GM12872 (cell line): ENCODE measurements at regions not wholly inside any gene's neighbourhood (a gene's known extent, or its start where the extent isn't known, plus 50 kb on each side); places are given as distances from the start of the nearest gene placed in this dataset.

Experiments
- CTCF ChIP-seq: IDR thresholded peaks from 3 replicates; pipeline ENCODE4 v1.5.1; 2011; ENCODE audit warnings: low read depth, mild to moderate bottlenecking, low read length, moderate library complexity; ENCODE audit not compliant: insufficient read depth

- TF ChIP-seq CTCF = no peak
Observed at GRCh38 chr7:16299853-16300252, 121.5 kb downstream of the CRPPA start.

GRCh38 chr7:16298221-16298620 lies 123.1 kb downstream of the CRPPA start:
- no peak for TF ChIP-seq CTCF

- no peak for TF ChIP-seq CTCF
Observed at GRCh38 chr7:16295558-16295957, 125.8 kb downstream of the CRPPA start.

- TF ChIP-seq CTCF = no peak
Observed at GRCh38 chr7:16293669-16294425, 127.5 kb downstream of the CRPPA start.

GRCh38 chr7:16284581-16284980 lies 136.8 kb downstream of the CRPPA start:
- no peak for TF ChIP-seq CTCF

GRCh38 chr7:16278167-16278787 lies 143.1 kb downstream of the CRPPA start:
- no peak for TF ChIP-seq CTCF

GRCh38 chr7:16271990-16272665 lies 149.2 kb downstream of the CRPPA start:
- no peak for TF ChIP-seq CTCF
